ENCODE measurements at regions not wholly inside any gene's neighbourhood (a gene's known extent, or its start where the extent isn't known, plus 50 kb on each side); places are given as distances from the start of the nearest gene placed in this dataset.

GRCh38 chr15:96500508-96500907 lies 170.0 kb downstream of the NR2F2 start:
- TF ChIP-seq CTCF (tag by site-specific recombination; IDR thresholded peaks at IDR 0.05), result no peak
- TF ChIP-seq, protein P1, sequence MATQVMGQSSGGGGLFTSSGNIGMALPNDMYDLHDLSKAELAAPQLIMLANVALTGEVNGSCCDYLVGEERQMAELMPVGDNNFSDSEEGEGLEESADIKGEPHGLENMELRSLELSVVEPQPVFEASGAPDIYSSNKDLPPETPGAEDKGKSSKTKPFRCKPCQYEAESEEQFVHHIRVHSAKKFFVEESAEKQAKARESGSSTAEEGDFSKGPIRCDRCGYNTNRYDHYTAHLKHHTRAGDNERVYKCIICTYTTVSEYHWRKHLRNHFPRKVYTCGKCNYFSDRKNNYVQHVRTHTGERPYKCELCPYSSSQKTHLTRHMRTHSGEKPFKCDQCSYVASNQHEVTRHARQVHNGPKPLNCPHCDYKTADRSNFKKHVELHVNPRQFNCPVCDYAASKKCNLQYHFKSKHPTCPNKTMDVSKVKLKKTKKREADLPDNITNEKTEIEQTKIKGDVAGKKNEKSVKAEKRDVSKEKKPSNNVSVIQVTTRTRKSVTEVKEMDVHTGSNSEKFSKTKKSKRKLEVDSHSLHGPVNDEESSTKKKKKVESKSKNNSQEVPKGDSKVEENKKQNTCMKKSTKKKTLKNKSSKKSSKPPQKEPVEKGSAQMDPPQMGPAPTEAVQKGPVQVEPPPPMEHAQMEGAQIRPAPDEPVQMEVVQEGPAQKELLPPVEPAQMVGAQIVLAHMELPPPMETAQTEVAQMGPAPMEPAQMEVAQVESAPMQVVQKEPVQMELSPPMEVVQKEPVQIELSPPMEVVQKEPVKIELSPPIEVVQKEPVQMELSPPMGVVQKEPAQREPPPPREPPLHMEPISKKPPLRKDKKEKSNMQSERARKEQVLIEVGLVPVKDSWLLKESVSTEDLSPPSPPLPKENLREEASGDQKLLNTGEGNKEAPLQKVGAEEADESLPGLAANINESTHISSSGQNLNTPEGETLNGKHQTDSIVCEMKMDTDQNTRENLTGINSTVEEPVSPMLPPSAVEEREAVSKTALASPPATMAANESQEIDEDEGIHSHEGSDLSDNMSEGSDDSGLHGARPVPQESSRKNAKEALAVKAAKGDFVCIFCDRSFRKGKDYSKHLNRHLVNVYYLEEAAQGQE (tag by site-specific recombination; IDR thresholded peaks at IDR 0.05), result no peak
- no peak for TF ChIP-seq ZNF629 (tag by site-specific recombination; IDR thresholded peaks at IDR 0.05)
- TF ChIP-seq ZNF560 (tag by site-specific recombination; IDR thresholded peaks at IDR 0.05; ENCODE audit: borderline replicate concordance), result no peak
- no peak for TF ChIP-seq KLF1 (tag by site-specific recombination; IDR thresholded peaks at IDR 0.05)
- TF ChIP-seq, protein P2, sequence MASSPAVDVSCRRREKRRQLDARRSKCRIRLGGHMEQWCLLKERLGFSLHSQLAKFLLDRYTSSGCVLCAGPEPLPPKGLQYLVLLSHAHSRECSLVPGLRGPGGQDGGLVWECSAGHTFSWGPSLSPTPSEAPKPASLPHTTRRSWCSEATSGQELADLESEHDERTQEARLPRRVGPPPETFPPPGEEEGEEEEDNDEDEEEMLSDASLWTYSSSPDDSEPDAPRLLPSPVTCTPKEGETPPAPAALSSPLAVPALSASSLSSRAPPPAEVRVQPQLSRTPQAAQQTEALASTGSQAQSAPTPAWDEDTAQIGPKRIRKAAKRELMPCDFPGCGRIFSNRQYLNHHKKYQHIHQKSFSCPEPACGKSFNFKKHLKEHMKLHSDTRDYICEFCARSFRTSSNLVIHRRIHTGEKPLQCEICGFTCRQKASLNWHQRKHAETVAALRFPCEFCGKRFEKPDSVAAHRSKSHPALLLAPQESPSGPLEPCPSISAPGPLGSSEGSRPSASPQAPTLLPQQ (tag by site-specific recombination; IDR thresholded peaks at IDR 0.05), result no peak

Data from HEK293 (cell line).